GM18508 (cell line): ENCODE measurements at regions not wholly inside any gene's neighbourhood (a gene's known extent, or its start where the extent isn't known, plus 50 kb on each side); places are given as distances from the start of the nearest gene placed in this dataset.
"Not testable (repeated sequence)": the region's sequence is repeated elsewhere in the genome, so short reads cannot be mapped to it uniquely, and the experiment has no call there.

ENCODE experiments used
- ATAC-seq: cut with Tn5 transposase; IDR thresholded peaks from one replicate; pipeline ENCODE4 v1.9.1; 2021; ENCODE audit warnings: moderate number of reproducible peaks; ENCODE audit not compliant: insufficient read depth, unreplicated experiment

- no peak for ATAC-seq
Measured at GRCh38 chr3:99586701-99587100, 51.7 kb upstream of the COL8A1 start.

DNA sequence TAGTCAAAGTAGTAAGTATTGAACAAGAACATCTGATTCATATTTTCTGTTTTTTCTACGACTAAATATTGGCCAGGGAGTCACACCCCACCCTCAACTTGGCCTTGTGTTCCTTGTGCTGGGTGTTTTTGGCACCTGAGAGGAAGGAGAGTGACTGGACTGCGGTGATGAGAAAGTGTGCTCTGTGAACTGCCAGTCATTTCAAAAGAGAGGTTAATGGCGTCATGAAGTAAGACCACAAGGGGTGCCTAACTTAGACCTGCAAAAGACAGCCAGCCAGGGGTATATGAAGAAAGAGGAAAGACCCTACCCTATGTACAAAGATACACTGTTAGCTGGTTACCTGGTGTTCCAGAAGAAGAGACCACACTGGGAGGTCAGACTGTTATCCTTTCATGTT lies 58.4 kb upstream of the COL8A1 start:
- ATAC-seq = no peak

DNA sequence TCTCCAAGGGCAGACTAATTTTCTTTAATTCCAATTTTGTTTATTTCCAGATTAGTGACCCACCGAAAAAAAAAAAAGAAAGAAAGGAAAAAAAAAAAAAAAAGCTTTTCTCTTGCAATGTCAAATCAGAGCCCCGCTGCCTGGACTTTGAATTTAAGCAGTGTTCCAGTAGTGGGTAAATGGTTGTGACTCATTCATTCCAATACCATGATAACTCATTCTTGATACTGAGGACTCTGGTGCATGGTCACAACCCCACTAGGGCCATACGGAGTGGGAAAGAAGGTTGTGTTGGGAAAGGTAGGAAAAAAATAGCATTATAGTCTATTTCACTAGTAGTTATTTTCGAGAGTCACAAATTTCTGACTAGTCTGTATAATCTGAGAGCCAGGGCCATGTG lies 59.1 kb upstream of the COL8A1 start:
- ATAC-seq = no peak

DNA sequence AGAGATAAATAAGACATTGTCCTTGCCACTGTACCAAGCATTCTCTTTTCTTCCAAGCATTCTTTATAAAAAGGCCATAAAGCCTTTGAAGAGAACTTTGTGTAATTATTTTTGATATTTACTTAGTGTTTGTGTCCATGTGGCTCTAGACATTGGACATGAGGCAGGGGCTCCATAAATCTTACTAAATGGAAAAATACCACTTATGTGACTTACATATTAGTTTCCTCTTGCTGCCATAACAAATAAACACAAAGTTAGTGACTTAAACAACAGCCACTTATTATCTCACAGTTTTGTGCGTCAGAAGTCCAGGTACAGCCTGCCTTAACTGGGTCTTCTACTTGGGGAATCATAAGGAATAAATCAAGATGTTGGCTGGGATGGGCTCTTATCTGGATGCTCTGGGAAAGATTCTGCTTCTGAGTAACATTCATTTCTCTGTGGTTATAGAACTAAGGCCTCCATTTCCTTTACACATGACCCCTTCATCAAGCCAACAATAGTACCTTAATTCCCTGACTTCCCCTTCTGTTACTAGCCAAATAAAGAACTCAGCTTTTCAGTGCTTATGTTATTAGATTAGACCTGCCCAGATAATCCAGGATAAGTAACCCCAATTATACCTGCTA lies 59.9 kb upstream of the COL8A1 start:
- no peak for ATAC-seq

DNA sequence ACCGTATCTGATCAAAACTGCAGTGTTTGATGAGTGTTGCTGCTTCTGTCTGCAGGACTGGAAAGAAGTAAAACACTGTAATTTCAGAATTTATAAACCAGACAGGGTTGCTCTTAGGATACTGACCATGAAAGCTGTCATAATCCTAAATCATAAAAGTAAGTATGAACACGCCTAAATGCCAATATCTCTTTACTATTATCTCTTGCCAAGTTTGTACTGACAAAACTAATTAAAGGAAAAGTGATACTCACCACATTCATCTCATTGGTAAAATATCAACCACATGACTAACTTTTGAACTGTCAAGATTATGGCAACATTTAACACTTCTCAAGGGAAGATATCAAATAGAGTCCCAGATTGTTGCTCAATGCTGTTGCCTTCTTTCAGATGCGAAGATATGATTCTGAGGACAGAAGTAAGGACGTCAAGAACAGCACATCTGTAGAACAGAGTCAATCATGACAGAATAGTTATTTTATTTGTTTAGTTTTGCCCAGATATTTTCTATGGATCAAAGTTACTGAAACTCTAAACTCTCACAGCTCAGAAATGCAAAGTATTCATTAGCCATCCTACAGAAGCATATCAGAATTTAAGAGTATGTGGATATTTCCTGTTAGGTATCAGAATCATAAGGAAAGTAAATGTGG lies 61.4 kb upstream of the COL8A1 start:
- ATAC-seq = no peak

- no peak for ATAC-seq
Measured at GRCh38 chr3:99575683-99576082, 62.7 kb upstream of the COL8A1 start.

- ATAC-seq = no peak
Measured at GRCh38 chr3:99570061-99570460, 68.3 kb upstream of the COL8A1 start.

DNA sequence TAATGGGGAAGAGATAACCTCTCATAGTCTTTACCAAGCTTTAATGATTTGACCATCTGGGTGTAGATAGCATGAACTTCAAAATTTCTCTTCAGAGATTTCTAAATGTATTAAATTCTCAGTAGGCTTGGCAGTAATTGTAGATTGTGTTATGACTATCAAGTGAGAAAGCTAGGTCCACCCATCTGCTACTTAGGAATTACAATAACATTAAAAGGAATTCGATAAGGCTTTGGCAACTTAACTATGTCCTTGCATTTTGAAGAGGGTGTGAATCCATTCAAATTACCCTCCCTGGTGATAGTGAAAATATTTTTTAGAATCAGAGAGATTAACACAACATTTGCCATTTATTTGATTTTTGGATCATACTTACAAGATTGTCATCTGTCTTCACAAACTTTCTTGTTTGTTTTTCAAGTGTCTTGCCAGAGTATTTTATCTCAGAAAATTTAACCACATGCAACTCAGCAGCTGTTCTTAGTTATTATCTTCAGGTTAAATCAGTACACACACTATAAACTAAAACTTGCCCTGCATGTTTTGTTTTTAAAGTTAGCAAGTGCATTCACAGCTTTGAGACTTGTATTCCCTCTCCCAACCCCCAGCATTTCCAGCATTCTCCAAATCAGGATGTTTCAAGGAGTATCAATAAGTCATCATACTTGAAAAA lies 69.6 kb upstream of the COL8A1 start:
- no peak for ATAC-seq

- ATAC-seq = no peak
Measured at GRCh38 chr3:99565331-99565730, 73.1 kb upstream of the COL8A1 start.

GRCh38 chr3:99562990-99563607 lies 75.3 kb upstream of the COL8A1 start:
- ATAC-seq = no peak

DNA sequence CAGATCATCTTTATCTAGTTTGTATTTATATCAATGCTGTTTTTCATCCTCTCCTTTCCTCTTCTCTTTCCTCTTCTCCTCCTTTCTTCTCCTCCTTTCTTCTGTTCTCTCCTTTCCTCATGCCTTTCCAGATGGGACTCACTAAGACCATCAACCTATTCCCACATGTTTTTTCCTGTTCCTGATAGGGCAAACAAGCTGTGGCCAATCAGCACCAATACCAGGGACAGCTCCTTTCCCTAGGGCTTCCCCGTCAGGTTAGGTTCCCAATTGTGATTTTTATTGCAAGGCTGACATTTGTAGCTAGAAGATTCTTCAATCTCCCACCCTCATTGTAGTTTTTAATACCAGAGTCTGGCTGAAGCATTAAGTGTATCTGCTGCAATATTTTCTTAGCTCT lies 76.3 kb upstream of the COL8A1 start:
- ATAC-seq = no peak

- ATAC-seq = no peak
Measured at GRCh38 chr3:99561056-99561455, 77.3 kb upstream of the COL8A1 start.

DNA sequence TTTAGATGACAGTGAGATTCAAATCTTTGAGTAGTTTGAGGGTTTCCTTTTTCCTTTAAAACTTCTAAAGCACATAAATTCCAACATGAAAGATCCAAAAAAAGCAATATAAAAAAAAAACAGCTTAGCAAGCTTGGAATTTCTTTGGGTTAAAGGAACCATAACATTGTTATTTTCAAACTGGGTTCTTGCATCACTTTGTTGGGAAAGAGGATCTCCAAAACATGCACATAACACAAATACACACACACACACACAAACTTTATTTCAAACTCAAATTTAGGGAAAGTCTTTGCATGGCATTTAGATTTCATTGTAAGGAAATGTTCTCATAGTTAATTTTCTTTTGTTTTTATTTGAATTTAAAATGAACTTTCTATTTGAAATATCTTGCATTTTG lies 79.2 kb upstream of the COL8A1 start:
- ATAC-seq = no peak

- not testable (repeated sequence) for ATAC-seq
Measured at GRCh38 chr3:99555885-99556284, 82.5 kb upstream of the COL8A1 start.

- ATAC-seq = no peak
Measured at GRCh38 chr3:99551520-99551919, 86.9 kb upstream of the COL8A1 start.

GRCh38 chr3:99549957-99550603 lies 88.3 kb upstream of the COL8A1 start:
- ATAC-seq = no peak

- ATAC-seq = no peak
Measured at GRCh38 chr3:99549220-99549619, 89.2 kb upstream of the COL8A1 start.

DNA sequence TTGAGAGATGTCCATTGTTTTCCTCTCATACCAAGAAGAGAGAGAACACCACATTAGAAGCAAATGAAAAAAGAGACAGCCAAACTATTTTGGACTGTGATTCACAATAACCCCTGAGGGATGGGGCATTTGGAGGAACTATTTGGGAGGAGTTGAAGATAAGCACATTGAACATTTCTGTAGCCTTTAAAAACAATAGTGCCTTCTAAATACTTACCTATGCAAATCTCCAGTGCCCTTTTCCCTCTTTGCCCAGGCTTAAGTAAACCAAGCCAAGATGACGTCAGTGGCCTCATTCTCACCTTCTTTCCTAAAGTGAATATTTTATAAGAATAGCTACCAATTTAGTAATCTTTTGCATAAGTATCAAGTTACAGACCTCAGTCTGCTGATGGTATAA lies 89.7 kb upstream of the COL8A1 start:
- no peak for ATAC-seq

GRCh38 chr3:99545941-99546580 lies 92.3 kb upstream of the COL8A1 start:
- ATAC-seq = no peak

DNA sequence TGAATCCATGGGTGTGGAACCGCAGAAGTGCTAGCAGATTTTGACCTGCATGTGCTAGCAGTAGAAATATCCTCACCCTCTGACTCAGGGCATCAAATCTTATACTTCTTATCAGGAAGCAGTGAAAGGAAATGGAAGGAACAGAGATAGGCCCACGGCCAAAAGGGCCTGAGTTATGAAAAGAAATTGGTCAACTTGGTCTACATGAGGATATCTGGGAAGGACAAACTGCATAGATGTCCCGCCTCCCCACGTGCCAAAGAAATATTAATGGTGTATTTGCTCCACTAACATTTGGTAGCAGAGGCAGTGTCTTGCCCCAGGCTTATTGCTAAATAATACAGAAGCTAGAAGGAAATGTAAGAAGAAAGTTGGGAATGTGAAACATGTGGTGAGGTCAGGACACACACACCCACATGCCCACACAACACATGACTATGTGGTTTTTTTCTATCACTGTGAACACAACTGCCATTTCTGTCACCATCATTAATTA lies 93.6 kb upstream of the COL8A1 start:
- no peak for ATAC-seq
